GM13977 (cell line): ENCODE measurements at regions not wholly inside any gene's neighbourhood (a gene's known extent, or its start where the extent isn't known, plus 50 kb on each side); places are given as distances from the start of the nearest gene placed in this dataset.

Experiments
- DNase-seq: peaks from one replicate; pipeline ENCODE4 v3.0.0; 2012; ENCODE audit warnings: low spot score
- in situ Hi-C: fragments of 300-500 bp; cut with MboI; formaldehyde crosslinking; loops from one replicate; pipeline ENCODE4 v1.12.0; 2022; ENCODE audit warnings: low sequenced_read_pairs, low pct_unique_long_range_greater_than_20kb, mixed read lengths, inconsistent platforms; ENCODE audit not compliant: unreplicated experiment
- TF ChIP-seq, protein P1 (sequence below): IDR thresholded peaks from 2 replicates; pipeline ENCODE4 v1.5.1; 2012; ENCODE audit warnings: mild to moderate bottlenecking, control low read depth; ENCODE audit not compliant: insufficient read depth; ENCODE audit errors: extremely low read depth, missing control alignments

DNA sequence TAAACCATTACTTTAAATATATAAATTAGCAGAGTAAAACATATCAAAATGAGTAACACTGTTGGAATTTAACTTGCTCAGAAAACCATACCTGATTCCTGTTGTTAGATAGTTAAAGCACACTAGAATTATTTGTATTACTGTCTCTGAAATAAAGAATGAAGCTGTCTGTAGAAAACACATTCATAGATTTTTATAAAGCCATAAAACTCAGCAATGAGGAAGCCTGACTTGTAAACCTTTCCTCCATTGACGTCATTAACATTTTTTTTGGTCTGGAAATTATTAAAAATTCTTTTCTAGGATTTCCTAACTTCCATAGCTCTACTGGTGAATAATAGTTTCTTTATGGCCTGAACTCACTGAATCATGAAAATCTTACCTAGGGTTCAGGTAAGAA is 147.6 kb downstream of the BRMS1L start:
- in situ Hi-C loops, result no loop called here
- no peak for DNase-seq
- TF ChIP-seq, protein P1, sequence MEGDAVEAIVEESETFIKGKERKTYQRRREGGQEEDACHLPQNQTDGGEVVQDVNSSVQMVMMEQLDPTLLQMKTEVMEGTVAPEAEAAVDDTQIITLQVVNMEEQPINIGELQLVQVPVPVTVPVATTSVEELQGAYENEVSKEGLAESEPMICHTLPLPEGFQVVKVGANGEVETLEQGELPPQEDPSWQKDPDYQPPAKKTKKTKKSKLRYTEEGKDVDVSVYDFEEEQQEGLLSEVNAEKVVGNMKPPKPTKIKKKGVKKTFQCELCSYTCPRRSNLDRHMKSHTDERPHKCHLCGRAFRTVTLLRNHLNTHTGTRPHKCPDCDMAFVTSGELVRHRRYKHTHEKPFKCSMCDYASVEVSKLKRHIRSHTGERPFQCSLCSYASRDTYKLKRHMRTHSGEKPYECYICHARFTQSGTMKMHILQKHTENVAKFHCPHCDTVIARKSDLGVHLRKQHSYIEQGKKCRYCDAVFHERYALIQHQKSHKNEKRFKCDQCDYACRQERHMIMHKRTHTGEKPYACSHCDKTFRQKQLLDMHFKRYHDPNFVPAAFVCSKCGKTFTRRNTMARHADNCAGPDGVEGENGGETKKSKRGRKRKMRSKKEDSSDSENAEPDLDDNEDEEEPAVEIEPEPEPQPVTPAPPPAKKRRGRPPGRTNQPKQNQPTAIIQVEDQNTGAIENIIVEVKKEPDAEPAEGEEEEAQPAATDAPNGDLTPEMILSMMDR, result no peak

DNA sequence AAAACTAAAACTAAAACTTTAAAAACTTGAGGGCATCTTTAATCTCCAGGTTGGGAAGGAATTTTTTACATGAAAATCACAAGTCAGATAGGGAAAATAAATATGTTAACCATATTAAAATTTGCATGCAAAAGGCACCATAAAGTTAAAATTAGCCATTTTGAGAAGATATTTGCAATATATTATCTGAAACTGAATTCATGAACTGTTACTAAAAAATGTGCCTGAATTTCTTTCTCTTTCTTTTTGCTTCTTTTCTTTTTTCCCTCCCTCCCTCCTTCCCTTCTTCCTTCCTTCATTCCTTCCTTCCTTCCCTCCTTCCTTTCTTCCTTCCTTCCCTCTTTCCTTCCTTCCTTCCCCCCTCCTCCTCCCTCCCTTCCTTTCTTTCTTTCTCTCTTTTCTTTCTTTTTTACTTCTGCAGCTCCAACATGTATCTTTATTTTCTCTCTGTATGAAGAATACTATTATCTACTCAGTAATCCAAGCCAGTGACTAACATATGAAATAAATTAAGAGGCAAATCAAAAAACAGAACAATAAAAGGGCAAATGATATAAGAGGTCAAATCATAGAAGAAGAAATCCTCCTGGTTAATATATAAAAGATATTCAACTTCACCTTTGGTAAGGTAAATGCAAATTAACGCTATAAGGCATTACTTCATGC is 146.0 kb downstream of the BRMS1L start:
- no peak for DNase-seq
- in situ Hi-C loops, result no loop called here
- TF ChIP-seq, protein P1, result no peak

DNA sequence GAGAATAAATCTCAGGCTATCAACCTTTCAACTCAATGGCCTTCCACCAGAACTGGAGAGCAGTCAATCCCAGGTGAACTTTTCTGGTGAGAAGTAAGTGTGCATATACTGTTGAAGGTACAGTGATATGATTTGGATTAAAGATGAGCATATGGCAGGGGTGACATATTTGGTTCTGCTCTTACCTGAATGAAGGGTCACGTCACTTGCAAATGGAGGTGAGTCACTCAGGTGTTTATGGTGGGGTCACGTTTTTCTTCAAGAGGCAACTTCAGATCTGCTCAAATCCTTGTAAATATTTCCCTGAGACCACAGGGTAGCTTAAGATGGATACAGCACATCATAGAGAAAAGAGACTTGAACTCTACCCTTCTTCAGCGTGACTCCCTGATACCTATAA is 143.2 kb downstream of the BRMS1L start:
- in situ Hi-C loops, result no loop called here
- no peak for DNase-seq
- TF ChIP-seq, protein P1, result no peak

DNA sequence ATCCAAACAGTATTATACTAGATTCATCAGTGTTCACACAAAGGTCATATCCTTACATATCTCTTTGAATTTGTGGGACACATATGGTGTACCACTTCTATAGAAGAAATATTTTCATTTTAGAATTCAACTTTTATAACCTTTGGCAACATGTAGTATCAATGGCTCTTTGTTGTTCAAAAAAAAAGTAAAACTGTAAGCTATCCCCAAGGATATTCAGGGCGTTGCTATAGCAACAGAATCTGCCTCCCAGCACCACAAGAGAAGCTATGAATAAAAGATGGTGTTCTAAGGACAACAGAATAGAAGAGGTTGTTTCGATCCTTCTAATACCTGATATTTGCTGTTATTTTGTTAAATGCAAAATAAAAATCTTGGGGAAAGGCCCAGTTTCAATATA is 139.3 kb downstream of the BRMS1L start:
- in situ Hi-C loops, result no loop called here
- DNase-seq, result no peak
- TF ChIP-seq, protein P1, result no peak

DNA sequence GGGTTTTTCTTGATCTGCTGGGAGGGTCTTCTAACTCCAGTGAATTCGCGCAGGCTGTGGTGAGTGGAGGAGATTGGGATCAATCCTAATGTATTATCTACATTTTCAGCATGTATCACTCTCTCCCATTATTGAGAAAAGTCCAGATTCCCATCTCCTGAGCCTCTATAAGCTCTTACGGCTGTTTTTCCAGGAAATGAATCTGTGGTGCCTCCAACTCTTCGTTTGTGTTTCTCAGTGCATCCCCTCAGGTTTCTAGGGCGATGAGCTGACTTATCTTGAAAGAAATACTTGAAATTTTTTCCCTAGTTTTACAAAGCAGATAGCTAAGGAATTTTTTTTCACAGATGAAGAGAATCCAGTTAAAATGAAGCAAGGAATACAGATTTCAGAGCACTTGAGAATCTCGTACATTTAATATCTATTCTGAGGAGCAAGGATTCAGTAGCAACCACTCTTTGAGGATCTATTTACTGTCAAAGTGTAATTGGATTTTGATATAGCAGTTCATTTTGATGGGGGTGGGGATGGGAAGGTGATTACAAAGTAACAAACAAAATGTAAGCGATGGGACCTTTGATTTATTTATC is 138.7 kb downstream of the BRMS1L start:
- in situ Hi-C loops, result no loop called here
- TF ChIP-seq, protein P1, result no peak
- no peak for DNase-seq

DNA sequence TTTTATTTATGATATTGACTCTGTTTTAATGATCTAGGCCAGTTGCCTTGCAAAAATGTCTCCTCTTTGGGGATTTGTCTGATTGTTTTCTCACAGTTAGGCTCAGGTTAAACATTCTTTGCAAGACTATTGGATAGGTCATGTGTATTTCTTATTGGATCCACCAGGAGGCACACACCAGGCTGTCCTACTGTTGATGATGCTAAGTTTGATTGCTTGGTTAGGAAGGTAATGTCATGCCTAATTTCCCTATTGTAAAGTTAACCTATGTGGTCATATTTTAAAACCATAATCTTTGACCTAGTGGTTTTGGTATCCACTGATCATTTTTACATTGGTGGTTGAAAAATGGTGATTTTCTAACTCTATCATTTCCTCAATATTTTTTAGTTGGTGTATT is 137.1 kb downstream of the BRMS1L start:
- in situ Hi-C loops, result no loop called here
- DNase-seq, result no peak
- TF ChIP-seq, protein P1, result peak; percentile 30
